Muscle layer of colon (tissue), 2 donors: ENCODE measurements at regions not wholly inside any gene's neighbourhood (a gene's known extent, or its start where the extent isn't known, plus 50 kb on each side); places are given as distances from the start of the nearest gene placed in this dataset.
A peak's percentile ranks its signal among the peaks of the same experiment; 100 is the strongest.

Experiments used
- H3K27ac ChIP-seq: one replicate; pipeline ENCODE4 v1.7.0; 2013; ENCODE audit warnings: low read depth, mild to moderate bottlenecking, low read length, moderate library complexity
- H3K27me3 ChIP-seq, 2 donors: one replicate each; pipeline ENCODE4 v1.7.0; 2013; ENCODE audit warnings: low read length in 2 of 2, mild to moderate bottlenecking in 2 of 2; ENCODE audit not compliant: insufficient read depth in 2 of 2, control insufficient read depth in 1 of 2
- H3K36me3 ChIP-seq: one replicate; pipeline ENCODE4 v1.7.0; 2013; ENCODE audit warnings: mild to moderate bottlenecking, low read length; ENCODE audit not compliant: insufficient read depth
- H3K4me1 ChIP-seq: one replicate; pipeline ENCODE4 v1.7.0; 2013; ENCODE audit warnings: mild to moderate bottlenecking, low read length; ENCODE audit not compliant: insufficient read depth
- H3K4me3 ChIP-seq, 2 donors: one replicate each; pipeline ENCODE4 v1.7.0; 2013; ENCODE audit warnings: low read length in 2 of 2, low read depth in 1 of 2, mild to moderate bottlenecking in 1 of 2, moderate library complexity in 1 of 2
- H3K9ac ChIP-seq: one replicate; pipeline ENCODE4 v1.7.0; 2013; ENCODE audit warnings: low read length
- H3K9me3 ChIP-seq: one replicate; pipeline ENCODE4 v1.7.0; 2013; ENCODE audit warnings: mild to moderate bottlenecking, low read length
- donor health status: abdominal sarcoma.
- donor health status: Adenocarcinoma of cecum.

DNA sequence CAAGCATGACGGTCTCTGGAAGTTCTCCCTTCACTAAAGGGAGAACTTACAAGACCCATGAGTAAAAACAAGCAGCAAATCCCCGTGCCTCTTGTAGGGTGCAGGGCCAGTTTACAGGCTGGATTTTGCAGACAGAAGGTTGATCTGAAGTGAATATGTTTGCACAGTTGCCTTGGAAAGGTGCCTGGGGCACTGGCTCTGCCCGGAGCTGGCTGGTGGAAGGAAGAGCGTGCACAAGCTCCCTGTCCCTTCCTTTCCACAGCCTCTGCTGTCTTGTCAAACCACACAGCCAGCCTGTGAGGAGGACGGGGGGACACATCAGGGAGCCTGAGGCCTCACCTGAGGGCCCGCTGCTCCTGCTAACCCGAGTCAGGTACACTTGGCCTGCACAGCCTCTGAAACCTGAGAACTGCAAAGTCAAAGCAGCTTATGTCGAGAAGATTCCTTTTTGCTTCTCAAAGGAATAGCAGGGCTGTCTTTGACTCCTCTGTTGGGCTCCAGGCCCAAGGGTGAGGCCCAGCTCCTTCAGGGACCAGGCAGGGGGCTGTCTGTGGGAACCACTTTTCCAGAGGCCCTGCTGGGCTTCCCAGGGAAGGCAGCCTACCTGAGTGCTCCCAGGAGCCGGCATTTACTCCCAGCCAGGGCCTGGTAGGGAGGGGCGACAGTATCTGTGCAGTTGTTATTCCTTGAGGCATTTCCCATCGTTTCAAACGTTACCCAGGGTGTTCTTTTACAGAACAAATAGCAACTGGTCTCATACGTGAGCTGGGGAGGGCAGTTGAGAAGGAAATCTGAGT is 251.5 kb downstream of the SIPA1L2 start:
- no peak overlapping the region for H3K9ac ChIP-seq
- peaks cover 12% of the 10 kb centered on the region for H3K4me1 ChIP-seq
- H3K27me3 ChIP-seq: no peaks in the 10 kb centered on the region
- no peak overlapping the region for H3K4me3 ChIP-seq
- no peaks in the 10 kb centered on the region for H3K9me3 ChIP-seq
- H3K27ac ChIP-seq: peak overlapping the region; percentile 14
- H3K36me3 ChIP-seq: no peaks in the 10 kb centered on the region

DNA sequence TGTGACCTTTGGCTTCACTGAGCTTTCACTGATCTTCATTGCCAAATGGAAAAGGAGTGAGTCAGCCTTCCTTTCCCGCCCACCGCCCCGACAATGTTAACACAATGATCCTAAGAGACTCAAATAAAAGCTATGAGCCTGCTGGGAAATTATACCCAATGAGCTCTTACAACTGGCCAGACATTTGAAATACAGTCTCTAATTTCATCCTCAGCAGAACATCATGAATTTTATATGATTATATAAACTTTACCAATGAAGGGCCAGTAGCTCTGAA is 252.5 kb downstream of the SIPA1L2 start:
- Histone ChIP-seq H3K36me3 (no peaks in the 10 kb centered on the region), H3K27me3 (no peaks in the 10 kb centered on the region), H3K27ac (no peak overlapping the region), H3K4me1 (peaks cover 12% of the 10 kb centered on the region), H3K9me3 (no peaks in the 10 kb centered on the region), H3K4me3 (no peak overlapping the region), H3K9ac (no peak overlapping the region)

- H3K27ac ChIP-seq: no peak overlapping the region
- no peak overlapping the region for H3K4me3 ChIP-seq
- H3K9me3 ChIP-seq: no peaks in the 10 kb centered on the region
- no peak overlapping the region for H3K9ac ChIP-seq
- no peaks in the 10 kb centered on the region for H3K36me3 ChIP-seq
- no peaks in the 10 kb centered on the region for H3K27me3 ChIP-seq
- peaks cover 12% of the 10 kb centered on the region for H3K4me1 ChIP-seq
Observed at GRCh38 chr1:232376632-232377493, 253.1 kb downstream of the SIPA1L2 start.

DNA sequence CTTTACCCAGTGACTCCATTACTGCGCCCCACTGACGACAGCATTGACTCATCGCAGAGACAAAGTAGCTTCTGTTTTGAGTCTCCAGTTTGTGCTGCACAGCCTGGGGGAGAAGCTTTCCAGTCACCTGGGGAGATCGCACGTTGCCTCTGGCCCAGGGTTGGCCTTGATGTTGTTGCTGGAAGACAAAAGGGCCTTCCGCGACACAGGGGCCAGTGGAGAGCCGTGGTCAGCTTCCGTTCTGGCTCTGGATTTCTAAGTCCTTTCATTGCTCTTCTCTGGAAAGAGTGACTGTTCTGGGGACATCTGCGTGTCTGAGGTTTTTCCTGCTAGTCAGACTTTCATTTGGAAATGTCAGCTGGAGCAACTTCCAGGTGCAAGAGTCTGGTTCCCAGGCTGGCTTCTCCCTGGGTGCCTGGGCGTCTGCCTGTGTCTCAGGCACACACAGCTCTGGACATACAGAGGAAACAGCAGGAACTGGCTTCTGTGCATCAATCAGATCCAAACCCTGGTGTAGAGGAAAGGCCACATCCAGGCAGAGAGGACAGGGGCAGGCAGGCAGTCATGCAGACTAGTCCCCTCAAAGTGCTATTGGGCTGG is 257.0 kb downstream of the SIPA1L2 start:
- Histone ChIP-seq H3K27ac (no peak overlapping the region), H3K36me3 (no peaks in the 10 kb centered on the region), H3K9ac (no peak overlapping the region), H3K4me1 (peaks cover under 1% of the 10 kb centered on the region), H3K27me3 (no peaks in the 10 kb centered on the region), H3K9me3 (no peaks in the 10 kb centered on the region), H3K4me3 (no peak overlapping the region)

DNA sequence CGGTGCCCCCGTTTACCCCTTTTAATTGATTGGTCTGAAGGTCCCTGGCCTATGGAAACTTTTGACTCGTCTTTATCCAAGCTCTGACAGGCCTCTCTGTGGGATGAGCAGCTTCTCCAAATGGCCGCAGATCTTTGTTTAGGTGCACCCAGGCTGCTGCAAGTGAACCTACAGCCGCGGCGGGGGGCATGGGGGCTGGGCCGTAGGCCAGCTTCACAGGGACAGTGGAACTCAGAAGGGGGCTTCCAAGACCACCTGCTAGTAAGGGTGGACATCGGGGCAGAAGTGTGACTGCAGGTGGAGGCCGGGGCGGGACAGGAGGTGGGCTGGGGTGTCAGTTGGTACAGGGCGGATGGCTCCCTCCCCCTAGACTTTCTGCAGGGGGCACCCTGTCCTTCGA is 257.5 kb downstream of the SIPA1L2 start:
- H3K9me3 ChIP-seq: no peaks in the 10 kb centered on the region
- H3K36me3 ChIP-seq: no peaks in the 10 kb centered on the region
- no peak overlapping the region for H3K27ac ChIP-seq
- H3K27me3 ChIP-seq: no peaks in the 10 kb centered on the region
- H3K4me1 ChIP-seq: no peaks in the 10 kb centered on the region
- H3K9ac ChIP-seq: no peak overlapping the region
- no peak overlapping the region for H3K4me3 ChIP-seq

- Histone ChIP-seq H3K4me3 (no peak overlapping the region), H3K36me3 (no peaks in the 10 kb centered on the region), H3K27me3 (no peaks in the 10 kb centered on the region), H3K9ac (no peak overlapping the region), H3K4me1 (no peaks in the 10 kb centered on the region), H3K9me3 (no peaks in the 10 kb centered on the region), H3K27ac (no peak overlapping the region)
Observed at GRCh38 chr1:232369451-232370296, 260.3 kb downstream of the SIPA1L2 start.

DNA sequence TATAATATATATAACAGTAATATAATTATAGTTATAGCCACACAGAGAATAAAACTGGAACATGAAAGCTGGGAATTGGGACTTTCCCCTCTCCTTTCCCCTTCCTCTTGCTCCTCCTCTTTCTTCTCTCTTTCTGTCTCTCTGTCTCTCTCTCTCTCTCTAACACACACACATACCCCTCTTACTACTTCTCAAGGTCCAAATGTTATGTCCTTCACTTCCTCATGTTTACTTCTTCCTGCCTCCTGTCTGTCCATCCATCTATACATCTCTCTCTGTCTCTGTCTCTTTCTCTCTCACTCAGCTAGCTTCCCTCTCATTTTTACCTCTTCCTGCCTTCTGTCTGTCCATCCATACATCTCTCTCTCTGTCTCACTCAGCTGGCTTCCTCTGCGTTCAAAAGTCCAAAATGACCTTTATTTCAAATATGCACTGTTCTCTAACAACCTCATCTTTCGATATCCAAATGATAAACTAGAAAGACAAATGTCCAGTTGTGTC is 261.1 kb downstream of the SIPA1L2 start:
- Histone ChIP-seq H3K9me3 (no peaks in the 10 kb centered on the region), H3K9ac (no peak overlapping the region), H3K4me3 (no peak overlapping the region), H3K27ac (no peak overlapping the region), H3K4me1 (no peaks in the 10 kb centered on the region), H3K36me3 (no peaks in the 10 kb centered on the region), H3K27me3 (no peaks in the 10 kb centered on the region)

DNA sequence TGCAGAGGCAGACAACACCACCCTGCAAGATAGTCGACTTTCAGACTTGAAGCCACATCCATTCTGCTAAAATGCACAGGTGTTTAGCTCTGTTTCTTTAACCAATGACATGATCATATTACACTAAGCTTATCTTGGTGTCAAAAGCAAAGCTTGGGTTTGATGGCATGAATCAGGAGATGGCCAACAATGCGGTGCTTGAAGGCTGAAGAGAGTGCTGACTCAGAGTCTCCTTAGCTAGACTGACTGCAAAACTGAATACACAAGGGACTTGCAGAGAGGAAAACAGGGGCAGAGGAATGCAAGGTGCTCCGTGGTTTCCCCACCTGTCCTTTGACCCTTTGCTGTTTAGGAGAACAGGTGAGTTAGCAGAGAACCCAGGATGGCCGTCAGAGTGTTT is 262.6 kb downstream of the SIPA1L2 start:
- Histone ChIP-seq H3K9ac (no peak overlapping the region), H3K36me3 (no peaks in the 10 kb centered on the region), H3K9me3 (no peaks in the 10 kb centered on the region), H3K27ac (no peak overlapping the region), H3K27me3 (no peaks in the 10 kb centered on the region), H3K4me3 (no peak overlapping the region), H3K4me1 (no peaks in the 10 kb centered on the region)

DNA sequence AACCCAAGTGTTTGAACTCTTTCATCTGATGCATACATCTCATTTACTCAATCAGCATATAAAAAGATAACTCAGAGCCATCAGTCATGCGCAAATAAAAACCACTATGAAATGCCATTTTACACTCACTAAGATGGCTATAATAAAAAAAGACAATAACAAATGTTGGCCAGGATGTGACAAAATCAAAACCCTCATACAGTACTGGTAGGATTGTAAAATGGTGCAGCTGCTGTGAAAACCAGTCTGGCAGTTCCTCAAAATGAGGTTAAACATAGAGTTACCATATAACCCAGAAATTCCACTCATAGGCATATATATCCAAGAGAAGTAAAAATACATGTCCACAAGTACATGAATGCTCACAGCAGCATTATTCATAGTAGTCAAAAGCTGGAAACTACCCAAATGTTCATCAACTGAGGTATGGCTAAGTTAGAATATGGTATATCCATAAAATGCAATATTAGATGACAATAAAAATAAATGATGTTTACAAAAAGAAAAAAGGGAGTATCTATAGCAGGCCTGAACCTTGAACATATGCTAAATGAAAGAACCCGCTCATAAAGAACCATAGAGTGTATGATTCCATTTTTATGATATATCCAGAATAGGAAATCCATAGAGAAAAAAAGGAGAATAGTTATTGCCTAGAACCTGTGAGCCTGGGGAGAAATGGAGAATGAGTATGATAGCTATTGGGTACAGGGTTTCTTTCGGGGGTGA is 265.1 kb downstream of the SIPA1L2 start:
- H3K36me3 ChIP-seq: no peaks in the 10 kb centered on the region
- H3K27me3 ChIP-seq: no peaks in the 10 kb centered on the region
- no peaks in the 10 kb centered on the region for H3K4me1 ChIP-seq
- H3K4me3 ChIP-seq: no peak overlapping the region
- H3K9me3 ChIP-seq: no peaks in the 10 kb centered on the region
- H3K27ac ChIP-seq: no peak overlapping the region
- no peak overlapping the region for H3K9ac ChIP-seq

DNA sequence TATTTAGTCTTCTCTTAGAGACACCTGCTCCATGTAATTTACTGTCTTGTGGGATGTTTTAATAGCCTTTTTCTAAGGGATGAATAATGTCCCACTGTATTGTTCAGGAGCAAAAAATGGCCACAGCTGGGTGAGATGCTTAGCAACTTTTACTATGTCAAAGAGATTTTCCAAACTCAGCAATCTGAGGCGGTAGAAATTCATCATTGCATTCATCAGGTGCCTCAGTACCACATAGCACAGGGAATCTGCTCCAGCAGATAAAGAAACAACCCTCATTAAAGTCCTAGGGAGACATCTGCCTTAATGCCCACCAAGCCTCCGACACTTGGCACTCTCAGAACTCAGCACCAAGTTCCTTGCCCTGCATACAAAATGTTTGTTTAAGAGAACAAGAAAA is 266.9 kb downstream of the SIPA1L2 start:
- H3K36me3 ChIP-seq: no peaks in the 10 kb centered on the region
- no peaks in the 10 kb centered on the region for H3K9me3 ChIP-seq
- no peaks in the 10 kb centered on the region for H3K4me1 ChIP-seq
- H3K27me3 ChIP-seq: no peaks in the 10 kb centered on the region
- no peak overlapping the region for H3K27ac ChIP-seq
- H3K4me3 ChIP-seq: no peak overlapping the region
- no peak overlapping the region for H3K9ac ChIP-seq
